HUDEP-2 (cell line): ENCODE measurements at regions not wholly inside any gene's neighbourhood (a gene's known extent, or its start where the extent isn't known, plus 50 kb on each side); places are given as distances from the start of the nearest gene placed in this dataset.
A peak's percentile ranks its signal among the peaks of the same experiment; 100 is the strongest.

Experiments
- DNase-seq, 76 experiments: peaks; one replicate each; lab custom pipeline; 2025; ENCODE audit not compliant: unreplicated experiment in 76 of 76; lab: John Stamatoyannopoulos, UW

- no peak for DNase-seq
Measured at GRCh38 chr3:127484601-127485388, 105.7 kb downstream of the TPRA1 start.

- DNase-seq: no peak
Measured at GRCh38 chr3:127483902-127484591, 106.5 kb downstream of the TPRA1 start.

GRCh38 chr3:127483005-127483641 lies 107.4 kb downstream of the TPRA1 start:
- DNase-seq: no peak

- peak in 5 of 76 experiments; percentile 8 to 31 (median 18) for DNase-seq
Measured at GRCh38 chr3:127482216-127483004, 108.1 kb downstream of the TPRA1 start.

GRCh38 chr3:127480196-127480954 lies 110.2 kb downstream of the TPRA1 start:
- DNase-seq: peak in 3 of 76 experiments; percentile 1 to 16 (median 5)

- DNase-seq: no peak
Measured at GRCh38 chr3:127479449-127479848, 111.1 kb downstream of the TPRA1 start.

- no peak for DNase-seq
Measured at GRCh38 chr3:127478922-127479321, 111.6 kb downstream of the TPRA1 start.

- DNase-seq: no peak
Measured at GRCh38 chr3:127477396-127477795, 113.1 kb downstream of the TPRA1 start.

- DNase-seq: no peak
Measured at GRCh38 chr3:127476936-127477335, 113.6 kb downstream of the TPRA1 start.

GRCh38 chr3:127475975-127476705 lies 114.4 kb downstream of the TPRA1 start:
- peak in 20 of 76 experiments; percentile 1 to 35 (median 16) for DNase-seq

GRCh38 chr3:127475391-127475790 lies 115.1 kb downstream of the TPRA1 start:
- no peak for DNase-seq

GRCh38 chr3:127473244-127474024 lies 117.1 kb downstream of the TPRA1 start:
- DNase-seq: no peak

- no peak for DNase-seq
Measured at GRCh38 chr3:127472506-127472905, 118.0 kb downstream of the TPRA1 start.

GRCh38 chr3:127471142-127471541 lies 119.4 kb downstream of the TPRA1 start:
- no peak for DNase-seq

- DNase-seq: no peak
Measured at GRCh38 chr3:127469760-127470159, 120.8 kb downstream of the TPRA1 start.

- no peak for DNase-seq
Measured at GRCh38 chr3:127467391-127467790, 123.1 kb downstream of the TPRA1 start.

GRCh38 chr3:127464642-127465041 lies 125.9 kb downstream of the TPRA1 start:
- no peak for DNase-seq

- DNase-seq: no peak
Measured at GRCh38 chr3:127462111-127462655, 128.3 kb downstream of the TPRA1 start.
